T-helper 2 cell treated with Interferon-gamma antibody and Interleukin-4, amounts not matched to agents 5 μg/mL and 100 μg/mL, for 36 hours (primary cell): ENCODE measurements at regions not wholly inside any gene's neighbourhood (a gene's known extent, or its start where the extent isn't known, plus 50 kb on each side); places are given as distances from the start of the nearest gene placed in this dataset.

Experiments used
- DNase-seq: peaks from one replicate; pipeline ENCODE4 v3.0.0; 2021; ENCODE audit warnings: low spot score
- H3K27ac Mint-ChIP-seq: one replicate; pipeline ENCODE4 v1.8.0; 2021; ENCODE audit warnings: mild to moderate bottlenecking, mixed read lengths
- H3K27me3 Mint-ChIP-seq: one replicate; pipeline ENCODE4 v1.8.0; 2021; ENCODE audit warnings: low read depth, mixed read lengths
- H3K36me3 Mint-ChIP-seq: one replicate; pipeline ENCODE4 v1.8.0; 2021; ENCODE audit warnings: low read depth, mixed read lengths
- H3K4me1 Mint-ChIP-seq: one replicate; pipeline ENCODE4 v1.8.0; 2021; ENCODE audit warnings: low read depth, mixed read lengths
- H3K4me3 Mint-ChIP-seq: one replicate; pipeline ENCODE4 v1.8.0; 2022; ENCODE audit warnings: mild to moderate bottlenecking, moderate library complexity, mixed read lengths
- H3K9me3 Mint-ChIP-seq: one replicate; pipeline ENCODE4 v1.8.0; 2021; ENCODE audit warnings: mixed read lengths

- Mint-ChIP-seq H3K4me1 (no peaks in the 10 kb centered on the region), H3K4me3 (no peak overlapping the region), H3K27ac (no peak overlapping the region), H3K27me3 (peaks cover 2% of the 10 kb centered on the region), H3K36me3 (no peaks in the 10 kb centered on the region), H3K9me3 (no peaks in the 10 kb centered on the region)
- DNase-seq, result no peak
Measured at GRCh38 chr3:107882881-107883280, 207.9 kb downstream of the CD47 start.

- Mint-ChIP-seq H3K4me3 (no peak overlapping the region), H3K4me1 (no peaks in the 10 kb centered on the region), H3K36me3 (no peaks in the 10 kb centered on the region), H3K27ac (no peak overlapping the region), H3K9me3 (no peaks in the 10 kb centered on the region), H3K27me3 (peaks cover 2% of the 10 kb centered on the region)
- no peak for DNase-seq
Measured at GRCh38 chr3:107882261-107882660, 208.6 kb downstream of the CD47 start.

GRCh38 chr3:107881509-107881908, 209.3 kb downstream of the CD47 start:
- no peaks in the 10 kb centered on the region for H3K9me3 Mint-ChIP-seq
- H3K27ac Mint-ChIP-seq, result no peak overlapping the region
- H3K36me3 Mint-ChIP-seq, result no peaks in the 10 kb centered on the region
- no peaks in the 10 kb centered on the region for H3K4me1 Mint-ChIP-seq
- no peak overlapping the region for H3K4me3 Mint-ChIP-seq
- no peak for DNase-seq
- H3K27me3 Mint-ChIP-seq, result peaks cover 2% of the 10 kb centered on the region

- no peak overlapping the region for H3K27ac Mint-ChIP-seq
- no peaks in the 10 kb centered on the region for H3K4me1 Mint-ChIP-seq
- DNase-seq, result no peak
- H3K9me3 Mint-ChIP-seq, result no peaks in the 10 kb centered on the region
- H3K27me3 Mint-ChIP-seq, result peaks cover 2% of the 10 kb centered on the region
- H3K36me3 Mint-ChIP-seq, result no peaks in the 10 kb centered on the region
- H3K4me3 Mint-ChIP-seq, result no peak overlapping the region
Measured at GRCh38 chr3:107880702-107881101, 210.1 kb downstream of the CD47 start.

GRCh38 chr3:107877936-107878335, 212.9 kb downstream of the CD47 start:
- Mint-ChIP-seq H3K27ac (no peak overlapping the region), H3K9me3 (no peaks in the 10 kb centered on the region), H3K27me3 (peaks cover 3% of the 10 kb centered on the region), H3K4me1 (no peaks in the 10 kb centered on the region), H3K36me3 (no peaks in the 10 kb centered on the region), H3K4me3 (no peak overlapping the region)
- no peak for DNase-seq

- Mint-ChIP-seq H3K27ac (no peak overlapping the region), H3K27me3 (peaks cover 2% of the 10 kb centered on the region), H3K4me1 (peaks cover 4% of the 10 kb centered on the region), H3K9me3 (peaks cover 3% of the 10 kb centered on the region), H3K4me3 (no peak overlapping the region), H3K36me3 (no peaks in the 10 kb centered on the region)
- peak; percentile 13 for DNase-seq
Measured at GRCh38 chr3:107870943-107871638, 219.7 kb downstream of the CD47 start.

- Mint-ChIP-seq H3K9me3 (peaks cover 3% of the 10 kb centered on the region), H3K36me3 (no peaks in the 10 kb centered on the region), H3K4me1 (peaks cover 4% of the 10 kb centered on the region), H3K4me3 (no peak overlapping the region), H3K27me3 (no peaks in the 10 kb centered on the region), H3K27ac (no peak overlapping the region)
- DNase-seq, result no peak
Measured at GRCh38 chr3:107870096-107870495, 220.7 kb downstream of the CD47 start.

DNA sequence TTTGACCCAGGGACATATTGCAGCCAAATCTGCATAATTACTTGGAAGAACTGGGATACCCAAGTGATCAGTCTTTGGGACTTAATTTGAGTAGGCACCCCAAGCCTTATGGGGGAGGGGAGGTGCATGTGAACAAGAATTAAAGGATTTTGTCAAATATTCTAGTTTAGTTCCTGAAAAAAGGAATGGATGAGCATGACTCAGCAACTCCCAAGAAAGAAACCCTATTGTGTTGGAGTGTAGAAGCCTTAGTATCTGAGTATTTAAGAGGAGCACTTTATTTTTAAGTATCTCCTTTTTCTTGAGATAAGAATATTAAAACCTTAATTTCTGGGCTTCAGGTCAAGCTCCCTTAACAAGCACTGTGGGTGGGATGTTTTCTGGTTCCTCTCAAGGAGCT, 222.4 kb downstream of the CD47 start:
- no peak for DNase-seq
- peaks cover 4% of the 10 kb centered on the region for H3K4me1 Mint-ChIP-seq
- no peak overlapping the region for H3K27ac Mint-ChIP-seq
- H3K4me3 Mint-ChIP-seq, result no peak overlapping the region
- no peaks in the 10 kb centered on the region for H3K27me3 Mint-ChIP-seq
- H3K36me3 Mint-ChIP-seq, result no peaks in the 10 kb centered on the region
- H3K9me3 Mint-ChIP-seq, result peaks cover 3% of the 10 kb centered on the region

DNA sequence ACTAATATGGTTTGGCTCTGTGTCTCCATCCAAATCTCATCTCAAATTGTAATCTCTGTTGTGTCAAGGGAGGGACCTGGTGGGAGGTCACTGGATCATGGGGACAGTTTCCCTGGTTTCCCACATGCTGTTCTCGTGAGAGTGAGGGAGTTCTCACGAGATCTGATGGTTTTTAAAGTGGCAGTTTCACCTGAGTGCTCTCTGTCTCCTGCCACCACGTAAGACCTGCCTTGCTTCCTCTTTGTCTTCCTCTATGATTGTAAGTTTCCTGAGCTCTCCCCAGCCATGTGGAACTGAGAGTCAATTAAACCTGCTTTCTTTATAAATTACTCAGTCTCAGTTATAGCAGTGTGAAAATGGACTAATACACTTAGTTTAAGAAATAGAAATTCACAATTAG, 228.9 kb downstream of the CD47 start:
- DNase-seq, result no peak

GRCh38 chr3:107861422-107861821, 229.4 kb downstream of the CD47 start:
- DNase-seq, result no peak
- no peaks in the 10 kb centered on the region for H3K9me3 Mint-ChIP-seq
- peaks cover 4% of the 10 kb centered on the region for H3K27me3 Mint-ChIP-seq
- H3K36me3 Mint-ChIP-seq, result no peaks in the 10 kb centered on the region
- no peaks in the 10 kb centered on the region for H3K4me1 Mint-ChIP-seq
- no peak overlapping the region for H3K27ac Mint-ChIP-seq
- H3K4me3 Mint-ChIP-seq, result no peak overlapping the region

More for the DNA sequence above, 228.9 kb downstream of the CD47 start:
- no peaks in the 10 kb centered on the region for H3K9me3 Mint-ChIP-seq
- peaks cover 4% of the 10 kb centered on the region for H3K27me3 Mint-ChIP-seq
- H3K4me1 Mint-ChIP-seq, result no peaks in the 10 kb centered on the region
- no peaks in the 10 kb centered on the region for H3K36me3 Mint-ChIP-seq
- H3K27ac Mint-ChIP-seq, result no peak overlapping the region
- H3K4me3 Mint-ChIP-seq, result no peak overlapping the region
